Retinal pigment epithelial cell (primary cell): ENCODE measurements at regions not wholly inside any gene's neighbourhood (a gene's known extent, or its start where the extent isn't known, plus 50 kb on each side); places are given as distances from the start of the nearest gene placed in this dataset.

Experiments used
- DNase-seq: peaks from one replicate; pipeline ENCODE4 v3.0.0-alpha.2; 2010; ENCODE audit warnings: low read depth
- H3K4me3 ChIP-seq: 2 replicates; pipeline ENCODE4 v1.5.1; 2011; ENCODE audit warnings: mild to moderate bottlenecking, low read length, control low read depth, moderate library complexity
- TF ChIP-seq, protein P1 (sequence below): conservative IDR thresholded peaks from 2 replicates; pipeline ENCODE4 v1.5.1; 2011; ENCODE audit warnings: low read depth, low read length, control low read depth, inconsistent platforms

DNA sequence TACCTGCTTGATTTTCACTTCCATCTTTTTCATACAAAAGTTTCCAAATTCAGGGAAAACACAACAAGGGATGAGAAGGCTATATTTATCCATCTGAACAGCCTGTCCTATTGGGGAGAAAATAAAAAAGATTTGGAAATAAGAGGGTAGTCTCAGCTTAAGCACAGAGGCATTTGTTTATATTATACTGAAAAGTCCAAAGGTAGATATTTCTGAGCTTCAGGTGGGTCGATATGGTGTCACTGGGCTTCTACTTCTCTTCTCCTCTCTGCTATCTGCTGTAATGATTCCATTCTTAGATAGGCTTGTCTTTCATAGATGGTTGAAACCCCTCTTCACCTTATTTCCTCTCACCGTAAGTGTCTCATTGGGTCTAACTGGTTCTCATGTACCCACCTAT lies 337.0 kb downstream of the INSC start:
- TF ChIP-seq, protein P1, sequence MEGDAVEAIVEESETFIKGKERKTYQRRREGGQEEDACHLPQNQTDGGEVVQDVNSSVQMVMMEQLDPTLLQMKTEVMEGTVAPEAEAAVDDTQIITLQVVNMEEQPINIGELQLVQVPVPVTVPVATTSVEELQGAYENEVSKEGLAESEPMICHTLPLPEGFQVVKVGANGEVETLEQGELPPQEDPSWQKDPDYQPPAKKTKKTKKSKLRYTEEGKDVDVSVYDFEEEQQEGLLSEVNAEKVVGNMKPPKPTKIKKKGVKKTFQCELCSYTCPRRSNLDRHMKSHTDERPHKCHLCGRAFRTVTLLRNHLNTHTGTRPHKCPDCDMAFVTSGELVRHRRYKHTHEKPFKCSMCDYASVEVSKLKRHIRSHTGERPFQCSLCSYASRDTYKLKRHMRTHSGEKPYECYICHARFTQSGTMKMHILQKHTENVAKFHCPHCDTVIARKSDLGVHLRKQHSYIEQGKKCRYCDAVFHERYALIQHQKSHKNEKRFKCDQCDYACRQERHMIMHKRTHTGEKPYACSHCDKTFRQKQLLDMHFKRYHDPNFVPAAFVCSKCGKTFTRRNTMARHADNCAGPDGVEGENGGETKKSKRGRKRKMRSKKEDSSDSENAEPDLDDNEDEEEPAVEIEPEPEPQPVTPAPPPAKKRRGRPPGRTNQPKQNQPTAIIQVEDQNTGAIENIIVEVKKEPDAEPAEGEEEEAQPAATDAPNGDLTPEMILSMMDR = no peak
- no peak for DNase-seq
- no peak overlapping the region for H3K4me3 ChIP-seq

DNA sequence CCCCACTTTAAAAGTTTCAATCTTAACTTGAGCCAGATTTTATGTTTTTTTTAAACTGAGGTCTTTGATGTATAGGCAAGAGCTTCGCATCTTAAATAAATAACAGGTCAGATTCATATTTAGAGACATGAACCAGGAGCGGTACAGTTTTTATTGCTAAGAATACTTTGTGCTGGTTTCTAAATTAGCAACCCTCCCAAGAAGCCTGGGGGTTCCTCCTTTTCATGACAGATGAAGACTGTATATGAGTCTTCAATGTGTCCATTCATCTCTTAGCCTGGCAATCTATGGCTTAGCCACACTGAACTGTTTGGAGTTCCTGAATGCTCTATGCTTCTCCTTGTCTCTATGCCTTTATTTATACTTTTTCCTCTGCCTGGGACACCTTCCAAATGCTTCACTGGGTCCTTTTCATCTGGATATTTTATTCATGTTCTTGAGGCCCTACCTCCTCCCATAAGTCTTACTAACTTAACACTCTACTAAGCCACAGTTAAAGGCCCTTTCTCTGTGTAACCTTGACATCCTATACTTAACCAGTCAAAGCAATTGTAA lies 338.6 kb downstream of the INSC start:
- no peak overlapping the region for H3K4me3 ChIP-seq
- TF ChIP-seq, protein P1 = no peak
- no peak for DNase-seq

DNA sequence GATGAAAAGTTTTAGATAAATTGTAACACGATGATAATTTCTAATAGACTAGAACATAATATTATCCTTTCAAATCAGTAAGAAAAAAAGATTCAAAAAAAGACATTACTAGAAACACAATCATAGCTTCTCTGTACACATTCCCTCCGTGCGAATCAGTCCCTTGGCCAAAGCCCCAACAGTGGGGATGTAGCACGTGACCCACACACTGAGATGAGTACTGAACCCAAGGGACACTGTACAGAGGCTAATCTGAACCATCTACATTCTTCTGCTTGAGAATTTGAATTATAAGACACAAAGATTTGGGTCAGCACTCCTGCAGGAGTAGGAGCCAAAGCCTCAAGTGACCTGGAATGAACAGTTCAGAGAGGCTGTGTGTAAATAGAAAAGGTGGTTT lies 353.7 kb downstream of the INSC start:
- DNase-seq = no peak
- TF ChIP-seq, protein P1 = no peak

DNA sequence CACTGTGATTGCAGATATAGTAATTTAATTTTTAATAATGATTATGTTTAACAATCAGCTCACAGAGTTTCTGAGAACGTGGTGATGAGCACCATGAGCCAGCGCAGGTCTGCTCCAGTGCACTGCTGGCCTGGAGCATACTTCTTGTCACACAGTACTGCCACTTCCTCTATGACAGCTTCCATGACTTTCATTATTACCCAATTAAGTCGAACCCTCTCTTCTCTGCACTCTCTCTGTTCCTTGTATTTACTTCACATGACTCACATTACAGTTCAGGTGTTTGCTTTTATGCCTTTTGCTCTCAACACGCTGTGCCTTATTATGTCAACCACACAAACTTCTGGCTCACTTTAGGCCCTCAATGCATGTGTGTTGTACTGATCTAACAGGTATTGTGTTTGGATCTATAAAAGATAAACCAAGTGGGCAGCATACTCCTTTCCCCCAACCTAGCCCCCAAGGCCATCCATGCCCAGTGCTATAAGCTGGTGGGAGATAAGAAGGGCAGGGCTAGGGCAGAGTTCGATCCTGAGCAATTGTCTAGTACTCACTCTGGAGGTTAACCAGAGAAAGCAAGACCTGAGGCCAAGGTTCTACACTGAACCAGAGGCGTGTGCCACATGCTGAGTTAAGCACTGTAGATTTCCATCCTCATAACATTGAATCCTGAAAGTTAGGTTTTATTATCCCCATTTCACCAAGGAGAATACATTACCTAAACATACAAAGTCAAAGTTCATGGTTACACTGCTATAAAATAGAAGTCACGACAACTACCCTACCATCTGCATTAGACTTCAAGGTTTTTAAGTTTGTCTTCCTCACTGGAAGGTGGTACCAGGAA lies 356.5 kb downstream of the INSC start:
- no peak for DNase-seq
- H3K4me3 ChIP-seq = no peak overlapping the region
- TF ChIP-seq, protein P1 = no peak

More for the DNA sequence above, 353.7 kb downstream of the INSC start:
- H3K4me3 ChIP-seq = no peak overlapping the region

DNA sequence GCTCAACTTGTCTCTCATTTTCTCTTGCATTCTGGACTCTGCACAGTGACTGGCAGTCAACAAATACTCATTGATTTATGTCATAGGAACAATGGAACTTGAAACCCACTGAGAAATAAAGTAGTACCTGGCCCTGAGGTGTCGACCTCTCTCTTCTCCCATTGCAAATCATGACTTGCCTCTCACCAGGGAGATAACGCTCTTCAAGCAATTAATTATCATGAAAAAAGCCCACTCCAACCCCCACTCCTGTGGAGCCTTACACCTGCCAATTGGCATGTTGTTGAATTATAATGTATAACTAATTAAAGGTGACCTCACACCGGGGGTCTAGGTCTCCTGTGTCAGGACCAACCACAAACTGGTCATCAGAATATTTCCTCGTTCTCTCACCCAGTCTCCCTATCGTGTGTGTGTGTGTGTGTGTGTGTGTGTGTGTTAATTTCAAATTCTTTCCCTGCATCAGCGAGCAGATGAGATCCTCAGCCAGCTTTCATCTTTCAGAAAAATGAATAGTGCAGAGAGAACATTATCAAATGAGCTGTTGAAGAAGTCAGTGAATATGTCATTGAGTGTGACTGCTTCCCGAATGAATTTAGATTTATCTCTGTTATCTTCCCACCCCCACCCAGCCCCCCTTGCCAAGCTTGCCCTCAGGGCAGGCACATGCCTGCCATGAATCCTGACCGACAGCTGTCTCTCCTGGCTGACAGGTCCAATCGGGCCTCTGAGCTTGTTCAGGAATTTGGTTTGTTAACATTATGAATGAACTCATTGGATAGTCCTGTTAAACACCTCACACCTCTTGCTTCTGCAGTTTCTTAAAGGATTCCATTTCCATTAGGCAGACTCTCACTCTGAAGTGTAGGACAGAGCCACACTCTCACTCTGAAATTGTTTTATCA lies 357.4 kb downstream of the INSC start:
- TF ChIP-seq, protein P1 = no peak
- no peak overlapping the region for H3K4me3 ChIP-seq
- DNase-seq = no peak

DNA sequence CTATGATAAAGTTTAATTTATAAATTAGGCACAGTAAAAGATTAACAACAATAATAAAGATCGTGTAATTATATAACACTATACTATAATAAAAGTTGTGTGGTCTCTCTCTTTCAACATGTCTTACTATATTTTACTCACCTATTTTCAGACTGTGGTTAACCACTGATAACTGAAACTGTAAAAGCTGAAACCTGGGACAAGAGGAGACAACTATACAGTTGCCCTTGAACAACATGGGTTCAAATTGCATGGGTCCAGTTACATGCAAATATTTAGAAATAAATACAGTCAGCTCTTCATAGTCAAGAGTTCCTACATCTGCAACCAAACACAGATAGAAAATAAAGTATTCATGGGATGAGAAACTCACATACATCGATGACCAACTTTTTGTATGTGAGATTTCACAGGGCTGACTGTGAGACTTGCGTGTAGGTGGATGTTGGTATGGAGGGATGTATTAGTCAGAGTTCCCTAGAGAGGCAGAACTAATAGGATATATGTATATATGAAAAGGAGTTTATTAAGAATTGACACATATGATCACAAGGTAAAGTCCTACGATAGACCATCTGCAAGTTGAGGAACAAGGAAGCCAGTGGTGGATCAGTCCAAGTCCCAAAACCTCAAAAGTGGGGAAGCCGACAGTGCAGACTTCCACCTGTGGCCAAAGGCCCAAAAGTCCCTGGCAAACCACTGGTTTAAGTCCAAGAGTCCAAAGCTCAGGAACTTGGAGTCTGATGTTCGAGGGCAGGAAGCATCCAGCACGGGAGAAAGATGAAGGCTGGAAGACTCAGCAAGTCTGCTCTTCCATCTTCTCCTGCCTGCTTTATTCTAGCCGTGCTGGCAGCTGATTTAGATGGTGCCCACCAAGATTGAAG lies 359.5 kb downstream of the INSC start:
- TF ChIP-seq, protein P1 = no peak
- H3K4me3 ChIP-seq = no peak overlapping the region
- DNase-seq = no peak
